CD14-positive monocyte (primary cell): ENCODE measurements at regions not wholly inside any gene's neighbourhood (a gene's known extent, or its start where the extent isn't known, plus 50 kb on each side); places are given as distances from the start of the nearest gene placed in this dataset.

ENCODE experiments used
- DNase-seq, 3 donors: peaks; one replicate each; pipeline ENCODE4 v3.0.0-alpha.2; 2011 to 2022
- H2AFZ ChIP-seq: 2 replicates; pipeline ENCODE4 v1.6.0; 2012; ENCODE audit warnings: mild to moderate bottlenecking, low read depth, low read length, inconsistent platforms; ENCODE audit not compliant: insufficient read depth, poor library complexity, severe bottlenecking
- H3K27ac ChIP-seq, 2 donors: 1 replicate in 1 of 2; 2 replicates in 1 of 2; pipeline ENCODE4 v1.5.1; 2012 to 2013; ENCODE audit warnings: low read length in 2 of 2, control low read depth in 1 of 2, inconsistent platforms in 1 of 2, low read depth in 1 of 2, mild to moderate bottlenecking in 1 of 2
- H3K27me3 ChIP-seq, 2 donors: one replicate each; pipeline versions ENCODE4 v1.6.0 to v1.6.1; 2011 to 2013; ENCODE audit warnings: low read length in 2 of 2; ENCODE audit not compliant: control insufficient read depth in 2 of 2, insufficient read depth in 2 of 2
- H3K36me3 ChIP-seq, 2 donors: replicated peaks in 1 of 2; 1 replicate in 1 of 2; 2 replicates in 1 of 2; pipeline versions ENCODE4 v1.5.1 to v1.6.1; 2012 to 2013; ENCODE audit warnings: low read length in 2 of 2, control low read depth in 1 of 2, inconsistent platforms in 1 of 2, mild to moderate bottlenecking in 1 of 2; ENCODE audit not compliant: insufficient read depth in 2 of 2, control insufficient read depth in 1 of 2
- H3K4me1 ChIP-seq, 2 donors: 1 replicate in 1 of 2; 2 replicates in 1 of 2; pipeline versions ENCODE4 v1.5.1 to v1.6.1; 2012 to 2013; ENCODE audit warnings: low read length in 2 of 2, control low read depth in 1 of 2, inconsistent platforms in 1 of 2, mild to moderate bottlenecking in 1 of 2, moderate library complexity in 1 of 2; ENCODE audit not compliant: insufficient read depth in 2 of 2, control insufficient read depth in 1 of 2
- H3K4me2 ChIP-seq: replicated peaks from 2 replicates; pipeline ENCODE3; 2012; ENCODE audit warnings: low read length, moderate library complexity, mild to moderate bottlenecking; ENCODE audit not compliant: poor library complexity, severe bottlenecking; ENCODE audit errors: extremely low read depth
- H3K4me3 ChIP-seq, 3 experiments: fragments of 200-600 bp in 1 of 3; sonication (generic) in 1 of 3; replicated peaks in 1 of 3; 1 replicate in 2 of 3; 2 replicates in 1 of 3; pipeline ENCODE4 v1.5.1; 2011 to 2013; ENCODE audit warnings: low read length in 3 of 3, mild to moderate bottlenecking in 3 of 3, control low read depth in 2 of 3, low read depth in 2 of 3, inconsistent platforms in 1 of 3, moderate library complexity in 1 of 3
- H3K79me2 ChIP-seq: 2 replicates; pipeline ENCODE4 v1.6.0; 2012; ENCODE audit warnings: mild to moderate bottlenecking, control low read depth, inconsistent platforms, low read length, moderate library complexity; ENCODE audit not compliant: insufficient read depth
- H3K9ac ChIP-seq: 2 replicates; pipeline ENCODE4 v1.6.0; 2017; ENCODE audit warnings: low read length, mild to moderate bottlenecking; ENCODE audit not compliant: insufficient read depth, poor library complexity, severe bottlenecking
- H3K9me3 ChIP-seq, 2 donors: replicated peaks in 1 of 2; 1 replicate in 1 of 2; 2 replicates in 1 of 2; pipeline versions ENCODE4 v1.5.1 to v1.6.1; 2012 to 2013; ENCODE audit warnings: low read length in 2 of 2, control low read depth in 1 of 2; ENCODE audit not compliant: control insufficient read depth in 1 of 2, insufficient read depth in 1 of 2
- H4K20me1 ChIP-seq: 2 replicates; pipeline ENCODE4 v1.6.0; 2012; ENCODE audit warnings: mild to moderate bottlenecking, low read length, control low read depth, moderate library complexity; ENCODE audit not compliant: insufficient read depth
- H3K27ac Mint-ChIP-seq, 7 donors: one replicate each; pipeline ENCODE4 v1.8.0; 2020; ENCODE audit warnings: mild to moderate bottlenecking in 7 of 7, mixed read lengths in 7 of 7, moderate library complexity in 6 of 7, inconsistent platforms in 2 of 7
- H3K27me3 Mint-ChIP-seq, 3 donors: one replicate each; pipeline ENCODE4 v1.8.0; 2021 to 2022; ENCODE audit warnings: low read depth in 3 of 3, mild to moderate bottlenecking in 3 of 3, mixed read lengths in 3 of 3, moderate library complexity in 3 of 3, inconsistent platforms in 1 of 3
- H3K36me3 Mint-ChIP-seq, 2 donors: one replicate each; pipeline ENCODE4 v1.8.0; 2020; ENCODE audit warnings: mixed read lengths in 2 of 2, inconsistent platforms in 1 of 2, mild to moderate bottlenecking in 1 of 2
- H3K4me1 Mint-ChIP-seq: one replicate; pipeline ENCODE4 v1.8.0; 2020; ENCODE audit warnings: mild to moderate bottlenecking, mixed read lengths
- H3K4me3 Mint-ChIP-seq, 2 donors: one replicate each; pipeline ENCODE4 v1.8.0; 2020; ENCODE audit warnings: mild to moderate bottlenecking in 2 of 2, mixed read lengths in 2 of 2, moderate library complexity in 1 of 2
- H3K9me3 Mint-ChIP-seq, 7 donors: one replicate each; pipeline ENCODE4 v1.8.0; 2020 to 2022; ENCODE audit warnings: mixed read lengths in 7 of 7, mild to moderate bottlenecking in 6 of 7, moderate library complexity in 6 of 7, inconsistent platforms in 2 of 7
- CTCF ChIP-seq: fragments of 200-600 bp; IDR thresholded peaks from one replicate; pipeline ENCODE4 v1.8.0; 2022; ENCODE audit warnings: antibody characterized with exemption, mild to moderate bottlenecking
- WGBS: methylation state at CpG from one replicate; pipeline ENCODE4 v1.1.5; 2013; ENCODE audit warnings: missing lambda C conversion rate; ENCODE audit not compliant: insufficient coverage; 5-methylcytosine and 5-hydroxymethylcytosine counted together
- intact Hi-C, 2 donors: fragments of 100-400 bp; cut with micrococcal nuclease; formaldehyde crosslinking; loops; one replicate each; pipeline versions ENCODE4 v1.15.0 to v1.15.1; 2023

DNA sequence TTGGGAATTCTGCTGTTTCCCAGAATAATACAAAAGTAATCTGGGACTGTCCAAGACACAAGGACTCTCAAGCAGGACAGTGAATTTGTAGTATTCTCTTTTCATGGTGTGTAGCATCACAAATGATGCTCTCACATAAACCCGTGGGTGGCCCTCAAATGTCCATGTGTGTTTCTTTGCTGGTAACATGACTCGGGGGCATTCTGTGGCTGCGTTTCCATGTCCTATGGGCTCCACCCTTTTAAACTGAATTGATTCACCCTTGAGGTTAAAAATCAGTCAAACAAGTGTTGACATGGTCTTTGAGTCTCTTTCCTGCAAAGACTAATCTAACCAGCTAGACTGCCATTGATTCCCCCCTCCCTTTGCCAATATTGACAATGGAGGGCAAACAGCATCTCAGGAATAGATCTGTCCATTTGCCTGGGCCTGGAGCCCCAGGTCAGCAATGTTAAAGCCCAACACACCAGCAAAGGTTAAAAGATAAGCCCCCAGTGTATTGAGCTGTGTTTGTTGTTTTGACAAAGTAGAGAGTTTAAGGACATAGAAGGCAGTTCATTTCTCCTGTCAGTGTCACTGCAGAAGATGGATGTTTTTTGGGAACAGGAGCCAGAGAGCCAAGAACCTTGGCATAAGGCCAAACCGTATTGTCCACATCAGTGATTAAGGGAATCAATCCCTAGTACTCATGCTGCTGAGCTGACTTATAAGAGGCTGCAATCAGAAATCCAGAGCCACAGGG is 117.1 kb upstream of the COX10 start:
- 92% methylated on average over 4 of the region's 4 CpGs for WGBS
- H3K36me3 Mint-ChIP-seq, result no peaks in the 10 kb centered on the region
- Histone ChIP-seq H2AFZ (no peak overlapping the region), H3K4me1 (no peaks in the 10 kb centered on the region), H3K4me2 (no peak overlapping the region), H3K79me2 (no peaks in the 10 kb centered on the region), H3K9me3 (no peaks in the 10 kb centered on the region), H3K27ac (no peak overlapping the region), H3K27me3 (no peaks in the 10 kb centered on the region), H3K4me3 (no peak overlapping the region), H4K20me1 (no peaks in the 10 kb centered on the region), H3K9ac (no peak overlapping the region), H3K36me3 (no peaks in the 10 kb centered on the region)
- no peak for TF ChIP-seq CTCF
- no peak for DNase-seq
- intact Hi-C loops, result no loop called here
- H3K4me3 Mint-ChIP-seq, result no peak overlapping the region
- H3K27me3 Mint-ChIP-seq, result peaks cover 0 to 2% (median 2%) of the 10 kb centered on the region in 3 donors
- peaks cover 0 to 5% (median 0%) of the 10 kb centered on the region in 7 donors for H3K9me3 Mint-ChIP-seq
- H3K27ac Mint-ChIP-seq, result no peak overlapping the region
- H3K4me1 Mint-ChIP-seq, result no peaks in the 10 kb centered on the region

- intact Hi-C loops, result no loop called here
- H3K9me3 ChIP-seq, result no peaks in the 10 kb centered on the region
- peaks cover 4% of the 10 kb centered on the region for H3K4me1 Mint-ChIP-seq
- H3K4me1 ChIP-seq, result no peaks in the 10 kb centered on the region
- DNase-seq, result no peak
- H3K4me3 Mint-ChIP-seq, result no peak overlapping the region
- H3K36me3 ChIP-seq, result no peaks in the 10 kb centered on the region
- no peaks in the 10 kb centered on the region for H3K36me3 Mint-ChIP-seq
- H3K4me3 ChIP-seq, result no peak overlapping the region
- peaks cover 0 to 4% (median 0%) of the 10 kb centered on the region in 7 donors for H3K9me3 Mint-ChIP-seq
- H3K9ac ChIP-seq, result no peak overlapping the region
- no peaks in the 10 kb centered on the region for H4K20me1 ChIP-seq
- H3K79me2 ChIP-seq, result no peaks in the 10 kb centered on the region
- H3K27ac ChIP-seq, result no peak overlapping the region
- no peak overlapping the region for H3K4me2 ChIP-seq
- H3K27ac Mint-ChIP-seq, result no peak overlapping the region
- peaks cover 0 to 2% (median 0%) of the 10 kb centered on the region in 3 donors for H3K27me3 Mint-ChIP-seq
- H2AFZ ChIP-seq, result no peak overlapping the region
- no CpG with 5 or more reads among the region's 1 CpG for WGBS
- no peaks in the 10 kb centered on the region for H3K27me3 ChIP-seq
- no peak for TF ChIP-seq CTCF
These were observed 115.5 kb upstream of the COX10 start for GRCh38 chr17:13953841-13954240.
